NT2/D1 (cell line): ENCODE measurements at regions not wholly inside any gene's neighbourhood (a gene's known extent, or its start where the extent isn't known, plus 50 kb on each side); places are given as distances from the start of the nearest gene placed in this dataset.

Source experiments
- DNase-seq: peaks from one replicate; pipeline ENCODE4 v3.0.0-alpha.2; 2011; ENCODE audit warnings: low read depth, low spot score
- H3K27me3 ChIP-seq: 2 replicates; pipeline ENCODE4 v1.6.0; 2011; ENCODE audit warnings: mild to moderate bottlenecking; ENCODE audit not compliant: insufficient read length, insufficient read depth
- H3K36me3 ChIP-seq: 2 replicates; pipeline ENCODE4 v1.6.1; 2011; ENCODE audit warnings: mild to moderate bottlenecking, low read length, mixed read lengths; ENCODE audit not compliant: insufficient read depth, insufficient read length
- H3K4me1 ChIP-seq: 2 replicates; pipeline ENCODE4 v1.5.1; 2011; ENCODE audit not compliant: insufficient read depth, insufficient read length
- H3K4me3 ChIP-seq: 2 replicates; pipeline ENCODE4 v1.5.1; 2011; ENCODE audit warnings: low read depth; ENCODE audit not compliant: insufficient read length
- H3K9ac ChIP-seq: 2 replicates; pipeline ENCODE4 v1.6.0; 2011; ENCODE audit warnings: low read depth; ENCODE audit not compliant: insufficient read length
- H3K9me3 ChIP-seq: 2 replicates; pipeline ENCODE4 v1.5.1; 2011; ENCODE audit warnings: mild to moderate bottlenecking, low read length; ENCODE audit not compliant: insufficient read depth
- SUZ12 ChIP-seq: IDR thresholded peaks from 2 replicates; pipeline ENCODE4 v1.6.1; 2011; ENCODE audit not compliant: insufficient read length, insufficient read depth; ENCODE audit errors: extremely low read depth
- YY1 ChIP-seq: IDR thresholded peaks from 2 replicates; pipeline ENCODE4 v1.6.1; 2011; ENCODE audit not compliant: insufficient read length, insufficient read depth
- ZNF274 ChIP-seq: IDR thresholded peaks from 2 replicates; pipeline ENCODE4 v1.6.1; 2011; ENCODE audit warnings: mild to moderate bottlenecking, low read depth, low read length

- no peaks in the 10 kb centered on the region for H3K36me3 ChIP-seq
- H3K27me3 ChIP-seq = no peaks in the 10 kb centered on the region
- TF ChIP-seq ZNF274 = no peak
- TF ChIP-seq YY1 = no peak
- no peak for TF ChIP-seq SUZ12
- no peak for DNase-seq
- H3K4me3 ChIP-seq = no peak overlapping the region
- H3K9me3 ChIP-seq = no peaks in the 10 kb centered on the region
- no peak overlapping the region for H3K9ac ChIP-seq
- no peaks in the 10 kb centered on the region for H3K4me1 ChIP-seq
Measured at GRCh38 chr5:154566146-154566680, 88.2 kb upstream of the HAND1 start.

- no peaks in the 10 kb centered on the region for H3K36me3 ChIP-seq
Measured at GRCh38 chr5:154565123-154565522, 87.1 kb upstream of the HAND1 start.

GRCh38 chr5:154562244-154562880 is 84.3 kb upstream of the HAND1 start:
- DNase-seq = no peak
- H3K9ac ChIP-seq = no peak overlapping the region
- H3K36me3 ChIP-seq = no peaks in the 10 kb centered on the region
- no peak for TF ChIP-seq YY1
- no peak for TF ChIP-seq SUZ12
- no peak for TF ChIP-seq ZNF274
- H3K27me3 ChIP-seq = no peaks in the 10 kb centered on the region
- no peaks in the 10 kb centered on the region for H3K9me3 ChIP-seq
- H3K4me1 ChIP-seq = no peaks in the 10 kb centered on the region
- no peak overlapping the region for H3K4me3 ChIP-seq

More at GRCh38 chr5:154565123-154565522, 87.1 kb upstream of the HAND1 start:
- Histone ChIP-seq H3K9me3 (no peaks in the 10 kb centered on the region), H3K4me1 (no peaks in the 10 kb centered on the region), H3K27me3 (no peaks in the 10 kb centered on the region), H3K4me3 (no peak overlapping the region), H3K9ac (no peak overlapping the region)
- DNase-seq = no peak
- TF ChIP-seq SUZ12 (no peak), YY1 (no peak), ZNF274 (no peak)

- no peaks in the 10 kb centered on the region for H3K9me3 ChIP-seq
- no peaks in the 10 kb centered on the region for H3K4me1 ChIP-seq
- no peak for DNase-seq
- no peak overlapping the region for H3K4me3 ChIP-seq
- no peak overlapping the region for H3K9ac ChIP-seq
- no peaks in the 10 kb centered on the region for H3K36me3 ChIP-seq
- no peaks in the 10 kb centered on the region for H3K27me3 ChIP-seq
- TF ChIP-seq ZNF274 = no peak
- TF ChIP-seq YY1 = no peak
- no peak for TF ChIP-seq SUZ12
Measured at GRCh38 chr5:154559398-154560276, 81.6 kb upstream of the HAND1 start.

- no peak overlapping the region for H3K4me3 ChIP-seq
- H3K9me3 ChIP-seq = peaks cover 15% of the 10 kb centered on the region; the same call in 1 of the 2 replicates
- no peak overlapping the region for H3K9ac ChIP-seq
- H3K4me1 ChIP-seq = no peaks in the 10 kb centered on the region
- TF ChIP-seq ZNF274 (no peak), SUZ12 (no peak), YY1 (no peak)
- no peaks in the 10 kb centered on the region for H3K27me3 ChIP-seq
- H3K36me3 ChIP-seq = no peaks in the 10 kb centered on the region
- DNase-seq = no peak
Measured at GRCh38 chr5:154557548-154557947, 79.5 kb upstream of the HAND1 start.

GRCh38 chr5:154547551-154547950 is 69.5 kb upstream of the HAND1 start:
- no peaks in the 10 kb centered on the region for H3K27me3 ChIP-seq
- no peaks in the 10 kb centered on the region for H3K4me1 ChIP-seq
- no peaks in the 10 kb centered on the region for H3K36me3 ChIP-seq
- H3K4me3 ChIP-seq = no peak overlapping the region
- DNase-seq = no peak
- peaks cover 3% of the 10 kb centered on the region; the same call in 1 of the 2 replicates for H3K9me3 ChIP-seq
- no peak overlapping the region for H3K9ac ChIP-seq
- TF ChIP-seq SUZ12 (no peak), YY1 (no peak), ZNF274 (no peak)

- Histone ChIP-seq H3K36me3 (no peaks in the 10 kb centered on the region), H3K9me3 (no peaks in the 10 kb centered on the region), H3K27me3 (no peaks in the 10 kb centered on the region), H3K9ac (no peak overlapping the region), H3K4me1 (peaks cover 3% of the 10 kb centered on the region), H3K4me3 (no peak overlapping the region)
- DNase-seq = no peak
- TF ChIP-seq YY1 (no peak), ZNF274 (no peak), SUZ12 (no peak)
Measured at GRCh38 chr5:154546719-154547118, 68.7 kb upstream of the HAND1 start.
